Naive thymus-derived CD4-positive, alpha-beta T cell (primary cell): ENCODE measurements at regions not wholly inside any gene's neighbourhood (a gene's known extent, or its start where the extent isn't known, plus 50 kb on each side); places are given as distances from the start of the nearest gene placed in this dataset.

ENCODE experiments used
- ATAC-seq: fragments of 150-1000 bp; cut with Tn5 transposase; 2 replicates; pipeline ENCODE4 v1.10.0; 2021; ENCODE audit warnings: mild to moderate bottlenecking, moderate library complexity
- CTCF ChIA-PET: fragments of 350-600 bp; sonication (Branson Sonifier 250); formaldehyde crosslinking; loops from one replicate; lab custom pipeline; 2021; ENCODE audit warnings: antibody characterized with exemption; lab: Charles Lee
- POLR2A ChIA-PET: fragments of 350-600 bp; sonication (Branson Sonifier 250); formaldehyde crosslinking; loops from one replicate; lab custom pipeline; 2021; ENCODE audit warnings: antibody characterized with exemption, inconsistent platforms; lab: Charles Lee
- DNase-seq, 9 donors: peaks; one replicate each; pipeline versions ENCODE4 v3.0.0 to v3.0.0-alpha.2; 2020 to 2022; ENCODE audit warnings: mixed read lengths in 1 of 9
- H3K27ac ChIP-seq: one replicate; pipeline ENCODE4 v1.7.0; 2013; ENCODE audit warnings: mild to moderate bottlenecking, low read depth, low read length, moderate library complexity
- H3K27me3 ChIP-seq, 2 donors: one replicate each; pipeline ENCODE4 v1.7.0; 2013; ENCODE audit warnings: low read length in 2 of 2, mild to moderate bottlenecking in 2 of 2, moderate library complexity in 2 of 2; ENCODE audit not compliant: control insufficient read depth in 2 of 2, insufficient read depth in 2 of 2
- H3K36me3 ChIP-seq, 3 experiments: 1 replicate in 2 of 3; 2 replicates in 1 of 3; pipeline ENCODE4 v1.7.0; 2013; ENCODE audit warnings: low read length in 3 of 3, mild to moderate bottlenecking in 3 of 3, moderate library complexity in 1 of 3; ENCODE audit not compliant: insufficient read depth in 3 of 3, control insufficient read depth in 2 of 3
- H3K4me1 ChIP-seq, 2 donors: one replicate each; pipeline ENCODE4 v1.7.0; 2013; ENCODE audit warnings: low read length in 2 of 2, mild to moderate bottlenecking in 2 of 2, moderate library complexity in 1 of 2; ENCODE audit not compliant: control insufficient read depth in 2 of 2, insufficient read depth in 2 of 2
- H3K4me3 ChIP-seq: 2 replicates; pipeline ENCODE4 v1.7.0; 2013; ENCODE audit warnings: mild to moderate bottlenecking, low read length
- H3K9me3 ChIP-seq, 3 experiments: 1 replicate in 2 of 3; 2 replicates in 1 of 3; pipeline ENCODE4 v1.7.0; 2013; ENCODE audit warnings: low read length in 3 of 3; ENCODE audit not compliant: control insufficient read depth in 2 of 3
- H3K27ac Mint-ChIP-seq, 9 donors: one replicate each; pipeline ENCODE4 v1.8.0; 2020 to 2022; ENCODE audit warnings: mixed read lengths in 9 of 9, mild to moderate bottlenecking in 8 of 9, moderate library complexity in 5 of 9, inconsistent platforms in 2 of 9
- H3K27me3 Mint-ChIP-seq, 5 donors: one replicate each; pipeline ENCODE4 v1.8.0; 2021 to 2022; ENCODE audit warnings: mixed read lengths in 5 of 5, mild to moderate bottlenecking in 1 of 5
- H3K36me3 Mint-ChIP-seq, 5 donors: one replicate each; pipeline ENCODE4 v1.8.0; 2020 to 2022; ENCODE audit warnings: mixed read lengths in 5 of 5, mild to moderate bottlenecking in 3 of 5, inconsistent platforms in 1 of 5
- H3K4me1 Mint-ChIP-seq, 7 donors: one replicate each; pipeline ENCODE4 v1.8.0; 2020 to 2022; ENCODE audit warnings: mixed read lengths in 7 of 7, mild to moderate bottlenecking in 3 of 7, inconsistent platforms in 1 of 7
- H3K4me3 Mint-ChIP-seq, 10 donors: one replicate each; pipeline ENCODE4 v1.8.0; 2020 to 2022; ENCODE audit warnings: mild to moderate bottlenecking in 10 of 10, mixed read lengths in 10 of 10, moderate library complexity in 6 of 10, inconsistent platforms in 2 of 10
- H3K9me3 Mint-ChIP-seq, 11 donors: one replicate each; pipeline ENCODE4 v1.8.0; 2020 to 2022; ENCODE audit warnings: mixed read lengths in 11 of 11, mild to moderate bottlenecking in 4 of 11, inconsistent platforms in 1 of 11, moderate library complexity in 1 of 11
- intact Hi-C, 2 donors: fragments of 100-400 bp; cut with micrococcal nuclease; formaldehyde crosslinking; loops; one replicate each; pipeline ENCODE4 v1.15.1; 2023

DNA sequence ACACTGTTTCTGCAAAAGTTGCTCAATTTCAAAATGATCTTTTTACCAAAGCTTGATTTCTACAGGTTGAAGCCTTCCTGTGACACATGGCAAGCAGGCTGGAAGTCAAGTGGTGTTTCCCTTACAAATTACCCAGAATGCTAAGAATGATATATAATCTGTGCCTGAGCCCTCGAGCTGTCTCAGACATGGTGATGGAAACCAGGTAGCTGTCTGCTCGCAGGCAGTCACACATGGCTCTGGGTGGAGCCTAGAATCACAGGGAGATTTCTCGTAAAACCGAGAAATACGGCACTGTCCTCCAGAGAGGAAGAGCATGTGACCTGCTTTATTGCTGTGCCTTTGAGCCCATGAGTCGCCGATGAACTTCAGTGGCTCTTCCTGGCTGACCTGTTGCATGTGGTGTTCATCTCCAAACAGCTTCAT, 392.9 kb downstream of the ZNF521 start:
- ChIA-PET POLR2A (interaction anchor here (0.7 kb wide), 1 partner anchor 301 kb away, joined by 3 read pairs; no protein-coding TSS in a partner anchor), CTCF (no interaction called here)
- H3K27ac ChIP-seq = no peak overlapping the region
- Mint-ChIP-seq H3K4me3 (no peak overlapping the region), H3K27me3 (no peaks in the 10 kb centered on the region), H3K27ac (no peak overlapping the region), H3K4me1 (no peaks in the 10 kb centered on the region), H3K36me3 (peaks cover 0 to 3% (median 0%) of the 10 kb centered on the region in 5 donors), H3K9me3 (peaks cover 0 to 7% (median 2%) of the 10 kb centered on the region in 11 donors)
- intact Hi-C loops = no loop called here
- H3K4me3 ChIP-seq = no peak overlapping the region
- DNase-seq (no peak), ATAC-seq (no peak)
- H3K36me3 ChIP-seq = no peaks in the 10 kb centered on the region
- no peaks in the 10 kb centered on the region for H3K4me1 ChIP-seq
- H3K9me3 ChIP-seq = no peaks in the 10 kb centered on the region
- no peaks in the 10 kb centered on the region for H3K27me3 ChIP-seq

DNA sequence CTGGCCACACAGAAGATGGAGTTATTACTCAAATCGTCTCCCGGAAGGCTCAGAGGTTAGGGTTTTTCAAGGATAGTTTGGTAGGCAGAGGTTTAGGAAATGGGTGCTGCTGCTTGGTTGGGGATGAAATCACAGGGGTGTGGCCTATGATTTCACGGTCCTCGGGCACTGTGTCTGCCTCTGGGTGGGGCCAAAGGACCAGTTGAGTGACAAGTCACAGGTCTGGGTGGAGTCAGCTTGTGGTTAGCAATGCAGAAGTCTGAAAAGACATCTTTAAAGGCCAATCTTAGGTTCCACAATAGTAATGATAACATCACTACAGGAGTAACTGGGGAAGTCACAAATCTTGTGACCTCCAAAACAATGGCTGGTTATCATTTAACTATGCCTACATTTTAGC, 387.8 kb downstream of the ZNF521 start:
- Mint-ChIP-seq H3K4me3 (no peak overlapping the region), H3K27me3 (no peaks in the 10 kb centered on the region), H3K9me3 (peaks cover under 1 to 13% (median 4%) of the 10 kb centered on the region in 11 donors), H3K27ac (no peak overlapping the region), H3K4me1 (no peaks in the 10 kb centered on the region), H3K36me3 (peaks cover 0 to 6% (median 0%) of the 10 kb centered on the region in 5 donors)
- Histone ChIP-seq H3K4me3 (no peak overlapping the region), H3K36me3 (no peaks in the 10 kb centered on the region), H3K4me1 (no peaks in the 10 kb centered on the region), H3K27me3 (no peaks in the 10 kb centered on the region), H3K9me3 (no peaks in the 10 kb centered on the region), H3K27ac (no peak overlapping the region)
- CTCF ChIA-PET = no interaction called here
- ATAC-seq (peak; percentile 80), DNase-seq (no peak)
- POLR2A ChIA-PET = no interaction called here
- intact Hi-C loops = no loop called here

DNA sequence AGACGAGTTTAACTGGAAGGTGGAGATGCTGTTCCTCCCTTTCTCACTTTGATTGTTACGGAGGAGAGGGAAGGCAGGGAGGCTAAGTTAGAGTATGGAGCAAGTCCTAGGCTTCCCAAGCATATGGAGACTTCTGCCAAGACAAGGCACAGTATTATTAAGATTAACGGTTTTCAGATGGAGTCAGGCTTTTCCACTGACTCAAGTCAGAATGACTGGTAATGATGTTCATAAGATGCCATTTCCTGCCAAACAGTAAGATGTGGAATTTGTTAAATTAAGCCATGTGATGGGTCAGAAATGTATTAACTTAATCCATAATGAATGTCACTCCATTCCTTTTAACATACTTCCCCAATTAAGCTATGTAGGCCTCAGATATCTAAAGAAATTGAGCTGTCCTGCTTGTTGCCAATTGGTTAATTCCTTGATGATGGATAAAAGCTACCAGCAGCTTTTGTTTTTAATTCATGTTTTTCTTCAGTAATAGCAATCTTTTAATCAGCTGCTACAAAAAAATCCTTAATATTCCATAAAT, 383.7 kb downstream of the ZNF521 start:
- H3K27me3 ChIP-seq = no peaks in the 10 kb centered on the region
- DNase-seq (no peak), ATAC-seq (no peak)
- peaks cover 0 to 18% (median 3%) of the 10 kb centered on the region in 11 donors for H3K9me3 Mint-ChIP-seq
- H3K36me3 Mint-ChIP-seq = peaks cover 0 to 9% (median 0%) of the 10 kb centered on the region in 5 donors
- H3K4me1 Mint-ChIP-seq = no peaks in the 10 kb centered on the region
- H3K4me3 ChIP-seq = no peak overlapping the region
- no peak overlapping the region for H3K4me3 Mint-ChIP-seq
- H3K9me3 ChIP-seq = no peaks in the 10 kb centered on the region
- H3K36me3 ChIP-seq = no peaks in the 10 kb centered on the region
- no peaks in the 10 kb centered on the region for H3K4me1 ChIP-seq
- peaks cover 0 to 4% (median 0%) of the 10 kb centered on the region in 5 donors for H3K27me3 Mint-ChIP-seq
- H3K27ac ChIP-seq = no peak overlapping the region
- ChIA-PET CTCF (no interaction called here), POLR2A (no interaction called here)
- intact Hi-C loops = no loop called here
- H3K27ac Mint-ChIP-seq = no peak overlapping the region

DNA sequence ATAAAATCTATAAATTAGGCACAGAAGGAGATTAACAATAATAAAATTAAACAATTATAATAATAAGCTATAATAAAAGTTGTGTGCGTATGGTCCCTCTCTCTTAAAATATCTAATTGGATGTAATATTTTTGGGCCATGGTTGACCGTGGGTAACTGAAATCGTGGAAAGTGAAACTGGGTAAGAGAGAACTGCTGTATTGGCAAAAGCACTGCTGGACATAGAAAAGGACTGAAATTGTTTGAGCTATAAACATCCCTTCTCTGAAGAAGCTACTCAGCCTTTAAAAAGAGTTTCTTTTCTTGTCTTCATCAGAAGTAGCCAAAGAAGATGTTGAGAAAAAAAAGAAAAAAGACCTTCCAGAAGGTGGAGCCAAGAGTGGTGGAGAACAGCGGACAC, 379.4 kb downstream of the ZNF521 start:
- H3K4me1 ChIP-seq = no peaks in the 10 kb centered on the region
- H3K27ac ChIP-seq = no peak overlapping the region
- H3K27me3 ChIP-seq = no peaks in the 10 kb centered on the region
- no peak for DNase-seq
- Mint-ChIP-seq H3K27ac (no peak overlapping the region), H3K27me3 (peaks cover 0 to 4% (median 0%) of the 10 kb centered on the region in 5 donors), H3K36me3 (peaks cover 0 to 3% (median 0%) of the 10 kb centered on the region in 5 donors), H3K9me3 (peaks cover 0 to 13% (median 1%) of the 10 kb centered on the region in 11 donors), H3K4me1 (no peaks in the 10 kb centered on the region), H3K4me3 (no peak overlapping the region)
- no peaks in the 10 kb centered on the region for H3K9me3 ChIP-seq
- H3K4me3 ChIP-seq = no peak overlapping the region
- intact Hi-C loops = no loop called here
- POLR2A ChIA-PET = no interaction called here
- no peaks in the 10 kb centered on the region for H3K36me3 ChIP-seq
- CTCF ChIA-PET = no interaction called here
- ATAC-seq = no peak

GRCh38 chr18:24974431-24974830, 377.5 kb downstream of the ZNF521 start:
- H3K4me1 ChIP-seq = no peaks in the 10 kb centered on the region
- Mint-ChIP-seq H3K9me3 (peaks cover 0 to 11% (median 0%) of the 10 kb centered on the region in 11 donors), H3K27ac (no peak overlapping the region), H3K4me1 (no peaks in the 10 kb centered on the region), H3K4me3 (no peak overlapping the region), H3K27me3 (peaks cover 0 to 9% (median 4%) of the 10 kb centered on the region in 5 donors), H3K36me3 (peaks cover 0 to 8% (median 0%) of the 10 kb centered on the region in 5 donors)
- no peaks in the 10 kb centered on the region for H3K27me3 ChIP-seq
- POLR2A ChIA-PET = no interaction called here
- intact Hi-C loops = no loop called here
- ATAC-seq (no peak), DNase-seq (no peak)
- CTCF ChIA-PET = no interaction called here
- H3K4me3 ChIP-seq = no peak overlapping the region
- no peaks in the 10 kb centered on the region for H3K36me3 ChIP-seq
- no peak overlapping the region for H3K27ac ChIP-seq
- no peaks in the 10 kb centered on the region for H3K9me3 ChIP-seq

GRCh38 chr18:24975496-24976372, 376.2 kb downstream of the ZNF521 start:
- H3K9me3 Mint-ChIP-seq = peaks cover 0 to 6% (median 0%) of the 10 kb centered on the region in 11 donors
- H3K36me3 Mint-ChIP-seq = peaks cover 0 to 8% (median 0%) of the 10 kb centered on the region in 5 donors
- no peaks in the 10 kb centered on the region for H3K4me1 ChIP-seq
- no peaks in the 10 kb centered on the region for H3K36me3 ChIP-seq
- H3K27ac Mint-ChIP-seq = no peak overlapping the region
- no peaks in the 10 kb centered on the region for H3K9me3 ChIP-seq
- no peak for DNase-seq
- peaks cover 0 to 9% (median 0%) of the 10 kb centered on the region in 5 donors for H3K27me3 Mint-ChIP-seq
- no peaks in the 10 kb centered on the region for H3K4me1 Mint-ChIP-seq
- CTCF ChIA-PET = no interaction called here
- no peak overlapping the region for H3K4me3 Mint-ChIP-seq
- no peak overlapping the region for H3K4me3 ChIP-seq
- intact Hi-C loops = no loop called here
- H3K27ac ChIP-seq = no peak overlapping the region
- no peak for ATAC-seq
- no peaks in the 10 kb centered on the region for H3K27me3 ChIP-seq
- POLR2A ChIA-PET = no interaction called here
